Colonic mucosa (tissue), 4 donors: ENCODE measurements at regions not wholly inside any gene's neighbourhood (a gene's known extent, or its start where the extent isn't known, plus 50 kb on each side); places are given as distances from the start of the nearest gene placed in this dataset.

Experiments used
- DNase-seq: peaks from one replicate; pipeline ENCODE4 v3.0.0-alpha.2; 2020
- H3K27ac ChIP-seq: fragments of 200-600 bp; one replicate; pipeline ENCODE4 v1.8.0; 2021
- H3K27me3 ChIP-seq: fragments of 200-600 bp; one replicate; pipeline ENCODE4 v1.8.0; 2021
- H3K36me3 ChIP-seq: fragments of 200-600 bp; one replicate; pipeline ENCODE4 v1.8.0; 2021
- H3K4me1 ChIP-seq: fragments of 200-600 bp; one replicate; pipeline ENCODE4 v1.8.0; 2021; ENCODE audit warnings: mild to moderate bottlenecking
- H3K4me3 ChIP-seq: fragments of 200-600 bp; one replicate; pipeline ENCODE4 v1.8.0; 2021
- H3K9ac ChIP-seq, 2 donors: one replicate each; pipeline ENCODE4 v1.7.0; 2013; ENCODE audit warnings: control low read depth in 2 of 2, low read depth in 2 of 2, low read length in 2 of 2
- H3K9me3 ChIP-seq: fragments of 200-600 bp; one replicate; pipeline ENCODE4 v1.8.0; 2021
- intact Hi-C: fragments of 100-400 bp; cut with DNase I; formaldehyde crosslinking; loops from one replicate; pipeline ENCODE4 v1.14.1; 2022
- TF ChIP-seq, protein P1 (sequence below): fragments of 200-600 bp; IDR thresholded peaks from one replicate; pipeline ENCODE4 v1.8.0; 2022; ENCODE audit warnings: antibody characterized with exemption, mild to moderate bottlenecking
- donor health status: healthy.
- donor health status: DM: no; HTN: no; CAD: no.
- donor health status: DM: no; HTN: no; CAD: no.

DNA sequence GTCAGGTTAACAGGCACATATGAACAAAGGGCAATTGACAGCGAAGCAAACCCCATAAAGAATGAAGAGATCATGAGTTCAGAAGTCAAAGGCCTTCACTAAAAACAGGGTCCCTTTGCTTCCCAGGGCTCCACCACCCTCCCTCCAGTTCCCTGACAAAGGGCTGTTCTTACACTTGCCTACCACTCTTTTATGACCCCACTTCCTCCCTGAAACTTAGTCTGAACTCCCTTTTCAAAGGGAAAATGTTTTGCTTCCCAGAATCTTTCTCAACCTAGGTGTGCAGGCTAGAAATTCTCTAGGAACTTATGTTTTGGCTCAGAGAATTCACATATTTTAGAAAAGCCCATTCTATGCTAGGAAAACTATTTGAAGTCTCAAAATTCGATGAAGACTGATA, 86.0 kb upstream of the ITGA4 start:
- Histone ChIP-seq H3K9me3 (no peaks in the 10 kb centered on the region), H3K27me3 (no peaks in the 10 kb centered on the region), H3K27ac (no peak overlapping the region), H3K9ac (no peak overlapping the region), H3K4me3 (no peak overlapping the region), H3K36me3 (no peaks in the 10 kb centered on the region), H3K4me1 (no peaks in the 10 kb centered on the region)
- DNase-seq, result no peak
- intact Hi-C loops, result no loop called here
- TF ChIP-seq, protein P1, sequence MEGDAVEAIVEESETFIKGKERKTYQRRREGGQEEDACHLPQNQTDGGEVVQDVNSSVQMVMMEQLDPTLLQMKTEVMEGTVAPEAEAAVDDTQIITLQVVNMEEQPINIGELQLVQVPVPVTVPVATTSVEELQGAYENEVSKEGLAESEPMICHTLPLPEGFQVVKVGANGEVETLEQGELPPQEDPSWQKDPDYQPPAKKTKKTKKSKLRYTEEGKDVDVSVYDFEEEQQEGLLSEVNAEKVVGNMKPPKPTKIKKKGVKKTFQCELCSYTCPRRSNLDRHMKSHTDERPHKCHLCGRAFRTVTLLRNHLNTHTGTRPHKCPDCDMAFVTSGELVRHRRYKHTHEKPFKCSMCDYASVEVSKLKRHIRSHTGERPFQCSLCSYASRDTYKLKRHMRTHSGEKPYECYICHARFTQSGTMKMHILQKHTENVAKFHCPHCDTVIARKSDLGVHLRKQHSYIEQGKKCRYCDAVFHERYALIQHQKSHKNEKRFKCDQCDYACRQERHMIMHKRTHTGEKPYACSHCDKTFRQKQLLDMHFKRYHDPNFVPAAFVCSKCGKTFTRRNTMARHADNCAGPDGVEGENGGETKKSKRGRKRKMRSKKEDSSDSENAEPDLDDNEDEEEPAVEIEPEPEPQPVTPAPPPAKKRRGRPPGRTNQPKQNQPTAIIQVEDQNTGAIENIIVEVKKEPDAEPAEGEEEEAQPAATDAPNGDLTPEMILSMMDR, result no peak

DNA sequence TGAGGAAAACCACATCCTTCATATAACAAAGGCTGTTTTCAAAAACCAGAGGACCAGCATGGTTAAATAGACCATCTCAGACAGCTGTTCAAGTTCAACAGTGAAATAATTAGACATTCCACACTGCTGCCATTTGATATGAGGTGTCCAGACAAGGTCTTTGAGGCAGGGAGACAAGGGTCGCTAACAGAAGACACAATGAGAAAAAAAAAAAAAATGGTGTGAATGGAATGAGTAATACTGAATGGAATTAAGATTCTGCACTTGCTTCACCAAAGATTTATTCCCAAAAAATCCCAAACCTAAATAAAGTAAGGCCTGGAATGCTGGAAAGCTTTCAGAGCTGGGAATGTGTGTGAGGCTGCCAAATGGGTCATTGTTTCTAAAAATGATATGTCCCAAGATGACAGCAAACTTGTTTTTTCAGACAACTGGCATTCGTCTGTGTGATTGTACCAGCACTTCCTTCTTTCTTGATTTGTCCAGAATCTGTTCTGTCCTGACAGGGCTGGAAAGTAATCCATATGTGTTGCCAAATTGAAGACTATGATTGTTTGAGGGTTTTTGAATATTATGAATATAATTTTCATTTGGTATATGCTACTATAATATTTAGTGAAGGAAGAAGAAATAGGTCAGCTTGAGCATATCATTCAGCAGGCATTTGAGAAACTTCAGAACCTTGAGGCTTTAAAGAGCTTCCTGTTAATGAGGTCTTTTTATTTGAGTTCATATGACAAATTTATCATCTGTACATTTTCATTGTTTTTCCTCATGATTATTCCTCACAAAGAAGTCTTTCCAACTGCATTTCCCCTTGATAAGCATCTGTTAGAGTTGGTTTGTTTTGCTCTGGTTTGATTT, 85.2 kb upstream of the ITGA4 start:
- Histone ChIP-seq H3K27ac (no peak overlapping the region), H3K4me1 (no peaks in the 10 kb centered on the region), H3K4me3 (no peak overlapping the region), H3K9ac (no peak overlapping the region), H3K27me3 (no peaks in the 10 kb centered on the region), H3K36me3 (no peaks in the 10 kb centered on the region), H3K9me3 (no peaks in the 10 kb centered on the region)
- no peak for DNase-seq
- TF ChIP-seq, protein P1, result no peak
- intact Hi-C loops, result no loop called here

DNA sequence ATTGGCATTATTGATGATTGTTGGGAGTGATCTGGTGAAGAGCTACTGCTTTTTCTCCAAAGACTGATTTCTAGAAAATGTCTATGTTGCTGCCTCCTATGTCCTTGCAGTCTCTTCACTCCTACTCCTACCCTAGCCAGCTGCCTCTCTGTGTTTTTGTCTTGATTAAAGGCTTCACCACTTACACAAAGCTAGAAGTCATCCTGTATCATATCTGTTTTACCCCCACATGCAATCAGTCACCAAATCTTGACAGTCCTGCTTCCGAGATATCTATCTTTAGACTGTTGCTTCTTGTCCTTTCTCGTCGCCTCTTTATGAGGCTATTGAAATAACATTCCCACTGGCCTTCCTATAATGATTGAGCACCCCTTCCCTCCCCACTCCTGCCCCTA, 84.5 kb upstream of the ITGA4 start:
- intact Hi-C loops, result no loop called here
- no peaks in the 10 kb centered on the region for H3K9me3 ChIP-seq

DNA sequence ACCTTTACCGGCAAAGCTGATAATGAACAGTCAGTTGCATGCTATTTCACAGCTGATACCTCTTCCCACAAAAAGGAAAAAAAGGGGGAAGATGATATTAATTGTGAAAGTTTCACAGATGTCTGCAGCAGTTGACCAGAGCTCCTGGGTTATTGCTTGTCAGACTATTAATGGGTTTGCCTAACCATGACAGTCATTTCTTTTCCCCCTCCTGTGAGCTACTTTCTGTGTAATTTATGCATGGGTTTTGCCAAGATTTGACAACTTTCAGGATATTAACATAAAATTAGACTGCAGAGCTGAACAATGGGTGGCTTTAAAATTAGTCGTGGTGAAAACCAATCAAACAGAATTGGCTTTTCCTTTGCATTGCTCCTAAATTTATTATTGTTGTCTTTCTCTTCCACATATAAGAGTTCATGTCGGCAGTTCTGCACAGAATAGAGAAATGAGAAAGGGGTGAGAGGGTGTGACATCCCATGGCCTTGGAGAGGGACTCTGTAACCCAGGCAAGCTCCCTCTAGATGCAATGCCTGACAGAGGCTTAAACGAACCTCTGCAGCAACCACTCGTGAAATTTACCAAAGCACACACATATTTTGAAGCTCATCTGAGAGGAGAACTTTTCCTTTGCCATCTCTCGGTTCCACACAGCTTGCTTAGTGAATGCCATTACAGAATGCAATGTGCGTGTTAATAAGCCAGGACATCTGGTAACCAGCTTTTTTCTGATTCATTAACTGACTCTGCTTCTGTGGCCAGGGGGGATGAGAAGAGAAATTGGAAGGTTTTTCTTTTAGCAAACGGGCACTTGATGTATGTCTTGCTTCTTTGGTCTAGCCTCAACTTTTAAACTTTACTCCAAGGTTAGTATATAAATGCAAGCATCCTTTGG, 82.2 kb upstream of the ITGA4 start:
- TF ChIP-seq, protein P1, result no peak
- no peaks in the 10 kb centered on the region for H3K36me3 ChIP-seq
- DNase-seq, result no peak
- intact Hi-C loops, result no loop called here
- H3K27ac ChIP-seq, result no peak overlapping the region
- H3K9me3 ChIP-seq, result no peaks in the 10 kb centered on the region
- H3K9ac ChIP-seq, result no peak overlapping the region
- no peaks in the 10 kb centered on the region for H3K4me1 ChIP-seq
- H3K27me3 ChIP-seq, result no peaks in the 10 kb centered on the region
- no peak overlapping the region for H3K4me3 ChIP-seq

More for the DNA sequence above, 84.5 kb upstream of the ITGA4 start:
- Histone ChIP-seq H3K27me3 (no peaks in the 10 kb centered on the region), H3K4me1 (no peaks in the 10 kb centered on the region), H3K4me3 (no peak overlapping the region), H3K36me3 (no peaks in the 10 kb centered on the region), H3K9ac (no peak overlapping the region), H3K27ac (no peak overlapping the region)
- TF ChIP-seq, protein P1, result no peak
- DNase-seq, result no peak

DNA sequence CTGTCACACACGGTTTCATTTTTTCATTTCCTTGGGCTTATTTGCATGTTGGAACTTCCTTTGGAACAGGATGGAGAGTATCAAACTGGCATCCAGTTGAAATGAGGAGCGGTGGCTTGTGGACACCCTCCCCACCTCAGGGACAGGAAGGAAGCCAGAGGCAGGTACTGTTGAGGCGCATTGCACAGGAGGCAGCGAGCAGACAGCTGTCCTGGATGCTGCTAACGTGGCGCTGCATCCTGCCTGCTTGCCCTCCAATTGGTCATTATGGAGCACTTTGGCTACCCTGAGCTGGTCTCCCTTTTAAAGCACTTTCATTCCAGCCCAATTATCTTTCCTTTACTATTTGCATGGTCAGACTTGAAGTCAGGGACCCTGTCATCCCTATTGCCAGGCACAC, 80.7 kb upstream of the ITGA4 start:
- intact Hi-C loops, result no loop called here
- no peaks in the 10 kb centered on the region for H3K27me3 ChIP-seq
- H3K9me3 ChIP-seq, result no peaks in the 10 kb centered on the region
- no peak for DNase-seq
- H3K27ac ChIP-seq, result no peak overlapping the region
- no peaks in the 10 kb centered on the region for H3K36me3 ChIP-seq
- no peak overlapping the region for H3K9ac ChIP-seq
- TF ChIP-seq, protein P1, result no peak
- no peak overlapping the region for H3K4me3 ChIP-seq
- H3K4me1 ChIP-seq, result no peaks in the 10 kb centered on the region
